ENCODE measurements at regions not wholly inside any gene's neighbourhood (a gene's known extent, or its start where the extent isn't known, plus 50 kb on each side); places are given as distances from the start of the nearest gene placed in this dataset.

- no peak for DNase-seq (ENCODE audit: low read depth)
- no peak overlapping the region for H3K4me3 ChIP-seq (ENCODE audit: low read depth, low read length)
- TF ChIP-seq MYC (IDR thresholded peaks at IDR 0.05; ENCODE audit: low read depth, low read length), result no peak
- TF ChIP-seq, protein P1, sequence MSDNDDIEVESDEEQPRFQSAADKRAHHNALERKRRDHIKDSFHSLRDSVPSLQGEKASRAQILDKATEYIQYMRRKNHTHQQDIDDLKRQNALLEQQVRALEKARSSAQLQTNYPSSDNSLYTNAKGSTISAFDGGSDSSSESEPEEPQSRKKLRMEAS (IDR thresholded peaks at IDR 0.05; ENCODE audit: low read depth, low read length), result no peak
- TF ChIP-seq, protein P2, sequence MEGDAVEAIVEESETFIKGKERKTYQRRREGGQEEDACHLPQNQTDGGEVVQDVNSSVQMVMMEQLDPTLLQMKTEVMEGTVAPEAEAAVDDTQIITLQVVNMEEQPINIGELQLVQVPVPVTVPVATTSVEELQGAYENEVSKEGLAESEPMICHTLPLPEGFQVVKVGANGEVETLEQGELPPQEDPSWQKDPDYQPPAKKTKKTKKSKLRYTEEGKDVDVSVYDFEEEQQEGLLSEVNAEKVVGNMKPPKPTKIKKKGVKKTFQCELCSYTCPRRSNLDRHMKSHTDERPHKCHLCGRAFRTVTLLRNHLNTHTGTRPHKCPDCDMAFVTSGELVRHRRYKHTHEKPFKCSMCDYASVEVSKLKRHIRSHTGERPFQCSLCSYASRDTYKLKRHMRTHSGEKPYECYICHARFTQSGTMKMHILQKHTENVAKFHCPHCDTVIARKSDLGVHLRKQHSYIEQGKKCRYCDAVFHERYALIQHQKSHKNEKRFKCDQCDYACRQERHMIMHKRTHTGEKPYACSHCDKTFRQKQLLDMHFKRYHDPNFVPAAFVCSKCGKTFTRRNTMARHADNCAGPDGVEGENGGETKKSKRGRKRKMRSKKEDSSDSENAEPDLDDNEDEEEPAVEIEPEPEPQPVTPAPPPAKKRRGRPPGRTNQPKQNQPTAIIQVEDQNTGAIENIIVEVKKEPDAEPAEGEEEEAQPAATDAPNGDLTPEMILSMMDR (IDR thresholded peaks at IDR 0.05; ENCODE audit: low read depth, low read length), result no peak
- no peak for TF ChIP-seq POLR2A (IDR thresholded peaks at IDR 0.05; ENCODE audit: extremely low read depth, insufficient read length)
Measured at GRCh38 chr1:94743862-94744261, 76.3 kb upstream of the SLC44A3 start.

- no peak for DNase-seq (ENCODE audit: low read depth)
- TF ChIP-seq, protein P1 (IDR thresholded peaks at IDR 0.05; ENCODE audit: low read depth, low read length), result no peak
- TF ChIP-seq, protein P2 (IDR thresholded peaks at IDR 0.05; ENCODE audit: low read depth, low read length), result no peak
- TF ChIP-seq POLR2A (IDR thresholded peaks at IDR 0.05; ENCODE audit: extremely low read depth, insufficient read length) (no peak), MYC (IDR thresholded peaks at IDR 0.05; ENCODE audit: low read depth, low read length) (no peak)
- no peak overlapping the region for H3K4me3 ChIP-seq (ENCODE audit: low read depth, low read length)
Measured at GRCh38 chr1:94741996-94742395, 78.2 kb upstream of the SLC44A3 start.

DNA sequence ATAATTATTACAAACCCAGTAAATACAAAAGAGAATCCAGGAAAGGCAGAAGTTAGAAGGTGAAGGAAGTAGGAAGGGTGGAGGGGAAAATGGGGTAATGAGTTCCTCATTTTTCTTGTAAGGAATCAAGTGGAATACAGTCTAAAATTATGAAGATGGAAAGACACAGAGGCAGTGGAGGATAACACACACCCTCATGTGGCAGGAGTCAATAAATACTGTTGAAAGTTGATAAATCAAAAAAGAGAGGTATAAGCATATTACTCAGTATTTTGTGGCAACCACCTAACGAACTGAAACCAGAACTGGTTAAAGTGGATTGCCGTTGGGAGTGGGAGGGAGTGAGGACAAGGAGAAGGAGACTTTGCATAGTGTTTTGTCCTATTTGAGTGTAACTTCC is 78.6 kb upstream of the SLC44A3 start:
- no peak for TF ChIP-seq POLR2A (IDR thresholded peaks at IDR 0.05; ENCODE audit: extremely low read depth, insufficient read length)
- TF ChIP-seq MYC (IDR thresholded peaks at IDR 0.05; ENCODE audit: low read depth, low read length), result no peak
- TF ChIP-seq, protein P2 (IDR thresholded peaks at IDR 0.05; ENCODE audit: low read depth, low read length), result no peak
- TF ChIP-seq, protein P1 (IDR thresholded peaks at IDR 0.05; ENCODE audit: low read depth, low read length), result no peak
- peak; percentile 65 for DNase-seq (ENCODE audit: low read depth)
- H3K4me3 ChIP-seq (ENCODE audit: low read depth, low read length), result peak overlapping the region; percentile 16

DNA sequence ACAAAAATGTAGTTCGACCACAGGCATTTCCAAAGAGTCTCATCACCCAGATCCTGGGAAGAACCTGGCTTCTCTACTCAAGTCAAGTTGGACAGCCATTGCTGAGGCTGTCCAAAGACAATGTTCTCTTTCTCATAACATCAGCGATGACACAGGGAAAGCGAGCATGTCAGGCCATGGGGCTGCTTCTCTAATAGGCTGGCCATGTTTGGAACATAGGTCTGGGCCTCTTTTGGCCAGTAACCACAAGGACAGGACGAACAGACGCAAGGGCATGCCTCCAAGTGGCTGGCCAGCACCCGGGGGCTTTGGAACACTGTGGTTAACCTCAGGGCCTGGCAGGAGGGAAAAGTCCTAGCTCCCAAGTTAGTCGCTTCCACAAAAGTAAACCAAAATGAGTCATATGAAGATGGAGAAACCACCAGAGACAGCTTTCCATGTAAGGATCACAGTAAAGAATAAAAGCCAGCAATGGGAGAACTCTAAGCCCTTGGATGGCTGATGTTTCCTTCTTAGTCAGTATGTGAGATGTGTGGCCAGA is 80.6 kb upstream of the SLC44A3 start:
- TF ChIP-seq MYC (IDR thresholded peaks at IDR 0.05; ENCODE audit: low read depth, low read length) (no peak), POLR2A (IDR thresholded peaks at IDR 0.05; ENCODE audit: extremely low read depth, insufficient read length) (no peak)
- TF ChIP-seq, protein P2 (IDR thresholded peaks at IDR 0.05; ENCODE audit: low read depth, low read length), result no peak
- TF ChIP-seq, protein P1 (IDR thresholded peaks at IDR 0.05; ENCODE audit: low read depth, low read length), result no peak
- peak; percentile 54 for DNase-seq (ENCODE audit: low read depth)
- no peak overlapping the region for H3K4me3 ChIP-seq (ENCODE audit: low read depth, low read length)

DNA sequence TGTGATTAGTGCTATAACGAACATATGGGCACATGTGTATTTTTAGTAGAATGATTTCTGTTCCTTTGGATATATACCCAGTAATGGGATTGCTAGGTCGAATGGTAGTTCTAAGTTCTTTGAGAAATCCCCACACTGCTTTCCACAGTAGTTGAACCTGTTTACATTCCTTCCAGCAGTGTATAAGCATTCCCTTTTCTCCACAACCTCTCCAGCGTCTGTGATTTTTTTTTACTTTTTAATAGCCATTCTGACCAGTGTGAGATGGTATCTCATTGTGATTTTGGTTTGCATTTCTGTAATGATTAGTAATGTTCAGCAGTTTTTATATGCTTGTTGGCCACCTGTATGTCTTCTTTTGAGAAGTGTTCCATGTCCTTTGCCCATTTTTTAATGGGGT is 81.8 kb upstream of the SLC44A3 start:
- no peak for DNase-seq (ENCODE audit: low read depth)
- no peak for TF ChIP-seq MYC (IDR thresholded peaks at IDR 0.05; ENCODE audit: low read depth, low read length)
- TF ChIP-seq, protein P1 (IDR thresholded peaks at IDR 0.05; ENCODE audit: low read depth, low read length), result no peak
- TF ChIP-seq, protein P2 (IDR thresholded peaks at IDR 0.05; ENCODE audit: low read depth, low read length), result no peak
- TF ChIP-seq POLR2A (IDR thresholded peaks at IDR 0.05; ENCODE audit: extremely low read depth, insufficient read length), result no peak
- H3K4me3 ChIP-seq (ENCODE audit: low read depth, low read length), result no peak overlapping the region

All from NB4 (cell line).